GM19467 (cell line): ENCODE measurements at regions not wholly inside any gene's neighbourhood (a gene's known extent, or its start where the extent isn't known, plus 50 kb on each side); places are given as distances from the start of the nearest gene placed in this dataset.

Source experiments
- ATAC-seq: cut with Tn5 transposase; IDR thresholded peaks from one replicate; pipeline ENCODE4 v1.9.1; 2021; ENCODE audit warnings: mild to moderate bottlenecking, moderate library complexity; ENCODE audit not compliant: unreplicated experiment

- no peak for ATAC-seq
Measured at GRCh38 chr4:15226203-15226602, 201.6 kb upstream of the C1QTNF7 start.

- peak; percentile 80 for ATAC-seq
Measured at GRCh38 chr4:15231265-15232091, 196.4 kb upstream of the C1QTNF7 start.

GRCh38 chr4:15232366-15233263, 195.2 kb upstream of the C1QTNF7 start:
- ATAC-seq, result no peak

GRCh38 chr4:15233264-15233597, 194.6 kb upstream of the C1QTNF7 start:
- no peak for ATAC-seq

GRCh38 chr4:15233626-15234025, 194.2 kb upstream of the C1QTNF7 start:
- no peak for ATAC-seq

GRCh38 chr4:15234116-15234855, 193.5 kb upstream of the C1QTNF7 start:
- ATAC-seq, result no peak

GRCh38 chr4:15234856-15235126, 193.0 kb upstream of the C1QTNF7 start:
- ATAC-seq, result no peak

- no peak for ATAC-seq
Measured at GRCh38 chr4:15235135-15235534, 192.7 kb upstream of the C1QTNF7 start.

GRCh38 chr4:15237648-15238230, 190.1 kb upstream of the C1QTNF7 start:
- ATAC-seq, result no peak

- ATAC-seq, result peak; percentile 49
Measured at GRCh38 chr4:15238720-15239119, 189.1 kb upstream of the C1QTNF7 start.

GRCh38 chr4:15239866-15240265, 188.0 kb upstream of the C1QTNF7 start:
- ATAC-seq, result no peak

- no peak for ATAC-seq
Measured at GRCh38 chr4:15240764-15241163, 187.1 kb upstream of the C1QTNF7 start.

GRCh38 chr4:15242021-15242420, 185.8 kb upstream of the C1QTNF7 start:
- no peak for ATAC-seq

- ATAC-seq, result no peak
Measured at GRCh38 chr4:15244354-15244753, 183.5 kb upstream of the C1QTNF7 start.

- no peak for ATAC-seq
Measured at GRCh38 chr4:15245006-15245530, 182.8 kb upstream of the C1QTNF7 start.

GRCh38 chr4:15250021-15250441, 177.8 kb upstream of the C1QTNF7 start:
- no peak for ATAC-seq

GRCh38 chr4:15253349-15253748, 174.5 kb upstream of the C1QTNF7 start:
- ATAC-seq, result no peak

- no peak for ATAC-seq
Measured at GRCh38 chr4:15254236-15254880, 173.5 kb upstream of the C1QTNF7 start.

GRCh38 chr4:15255537-15255936, 172.3 kb upstream of the C1QTNF7 start:
- ATAC-seq, result no peak

GRCh38 chr4:15260758-15261157, 167.1 kb upstream of the C1QTNF7 start:
- ATAC-seq, result no peak
